ENCODE measurements at regions not wholly inside any gene's neighbourhood (a gene's known extent, or its start where the extent isn't known, plus 50 kb on each side); places are given as distances from the start of the nearest gene placed in this dataset.

- TF ChIP-seq, protein P1, sequence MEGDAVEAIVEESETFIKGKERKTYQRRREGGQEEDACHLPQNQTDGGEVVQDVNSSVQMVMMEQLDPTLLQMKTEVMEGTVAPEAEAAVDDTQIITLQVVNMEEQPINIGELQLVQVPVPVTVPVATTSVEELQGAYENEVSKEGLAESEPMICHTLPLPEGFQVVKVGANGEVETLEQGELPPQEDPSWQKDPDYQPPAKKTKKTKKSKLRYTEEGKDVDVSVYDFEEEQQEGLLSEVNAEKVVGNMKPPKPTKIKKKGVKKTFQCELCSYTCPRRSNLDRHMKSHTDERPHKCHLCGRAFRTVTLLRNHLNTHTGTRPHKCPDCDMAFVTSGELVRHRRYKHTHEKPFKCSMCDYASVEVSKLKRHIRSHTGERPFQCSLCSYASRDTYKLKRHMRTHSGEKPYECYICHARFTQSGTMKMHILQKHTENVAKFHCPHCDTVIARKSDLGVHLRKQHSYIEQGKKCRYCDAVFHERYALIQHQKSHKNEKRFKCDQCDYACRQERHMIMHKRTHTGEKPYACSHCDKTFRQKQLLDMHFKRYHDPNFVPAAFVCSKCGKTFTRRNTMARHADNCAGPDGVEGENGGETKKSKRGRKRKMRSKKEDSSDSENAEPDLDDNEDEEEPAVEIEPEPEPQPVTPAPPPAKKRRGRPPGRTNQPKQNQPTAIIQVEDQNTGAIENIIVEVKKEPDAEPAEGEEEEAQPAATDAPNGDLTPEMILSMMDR (IDR thresholded peaks at IDR 0.05; ENCODE audit: insufficient read depth, low read depth, low read length) = no peak
- no peak for TF ChIP-seq EZH2 (IDR thresholded peaks at IDR 0.05; ENCODE audit: insufficient read depth, low read length)
These were observed 78.0 kb downstream of the INSIG2 start for GRCh38 chr2:118166242-118166641.
